HCT116 (cell line): ENCODE measurements at regions not wholly inside any gene's neighbourhood (a gene's known extent, or its start where the extent isn't known, plus 50 kb on each side); places are given as distances from the start of the nearest gene placed in this dataset.

Experiments
- ATAC-seq: fragments of 200-7000 bp; cut with Tn5 transposase; 2 replicates; pipeline ENCODE4 v1.9.1; 2020; ENCODE audit warnings: mild to moderate bottlenecking, moderate library complexity
- BruUV-seq: library from RNA; stranded (reverse); fragments of 400-500 nt; replicated peaks from 2 replicates; lab custom pipeline; 2021; lab: Mats Ljungman, UMichigan
- CTCF ChIA-PET: fragments of 300-600 bp; sonication (Branson Sonifier 250); formaldehyde crosslinking; loops from one replicate; lab custom pipeline; 2021; ENCODE audit warnings: antibody characterized with exemption; lab: Charles Lee
- POLR2A ChIA-PET: fragments of 300-600, 350-600 bp; sonication (Branson Sonifier 250); formaldehyde crosslinking; loops from one replicate; lab custom pipeline; 2021; ENCODE audit warnings: antibody characterized with exemption; lab: Charles Lee
- RAD21 ChIA-PET, 2 experiments: fragments of 300-600 bp; sonication (Branson Sonifier 250); formaldehyde crosslinking; loops; one replicate each; lab custom pipeline; 2023; ENCODE audit warnings: low total read pairs in 2 of 2; ENCODE audit not compliant: uncharacterized antibody in 2 of 2, unreplicated experiment in 2 of 2, low non-redundant PET in 1 of 2; lab: Charles Lee
- DNase-seq: peaks from one replicate; pipeline ENCODE4 v3.0.0-alpha.2; 2010; ENCODE audit warnings: low read depth, low spot score
- H2AFZ ChIP-seq: fragments of 200-600 bp; shearing (Covaris generic), sonication (generic); 2 replicates; pipeline ENCODE4 v1.6.1; 2017; ENCODE audit warnings: low read depth, mixed run types, mixed read lengths, antibody characterized with exemption, low read length; ENCODE audit not compliant: poor library complexity, severe bottlenecking
- H3K27ac ChIP-seq: 2 replicates; pipeline ENCODE4 v1.5.1; 2012; ENCODE audit warnings: low read depth, low read length
- H3K27me3 ChIP-seq: fragments of 200-600 bp; sonication (generic); 2 replicates; pipeline ENCODE4 v1.6.1; 2016; ENCODE audit warnings: mixed run types, low read length, mixed read lengths; ENCODE audit not compliant: insufficient read depth
- H3K36me3 ChIP-seq, 2 experiments: fragments of 200-500 bp in 1 of 2; fragments of 200-600 bp in 1 of 2; sonication (Bioruptor generic) in 1 of 2; sonication (generic) in 1 of 2; 2 replicates each; pipeline versions ENCODE4 v1.5.1 to v1.6.1; 2014 to 2016; ENCODE audit warnings: low read length in 2 of 2, inconsistent platforms in 1 of 2, mixed read lengths in 1 of 2, mixed run types in 1 of 2; ENCODE audit not compliant: insufficient read depth in 2 of 2, control insufficient read depth in 1 of 2
- H3K4me1 ChIP-seq, 2 experiments: fragments of 200-600 bp in 1 of 2; sonication (generic) in 1 of 2; 2 replicates each; pipeline versions ENCODE4 v1.5.1 to v1.6.1; 2012 to 2017; ENCODE audit warnings: low read length in 2 of 2, inconsistent platforms in 1 of 2, mild to moderate bottlenecking in 1 of 2, mixed read lengths in 1 of 2, mixed run types in 1 of 2, moderate library complexity in 1 of 2; ENCODE audit not compliant: insufficient read depth in 2 of 2, control insufficient read depth in 1 of 2
- H3K4me2 ChIP-seq: fragments of 200-600 bp; sonication (generic); 2 replicates; pipeline ENCODE4 v1.6.1; 2017; ENCODE audit warnings: mixed run types, low read length, mixed read lengths
- H3K4me3 ChIP-seq, 2 experiments: fragments of 200-600 bp in 1 of 2; sonication (generic) in 1 of 2; replicated peaks in 1 of 2; 2 replicates each; pipeline ENCODE4 v1.5.1; 2011 to 2016; ENCODE audit warnings: low read length in 2 of 2, control low read depth in 1 of 2, low read depth in 1 of 2, mild to moderate bottlenecking in 1 of 2, mixed read lengths in 1 of 2, mixed run types in 1 of 2
- H3K79me2 ChIP-seq: fragments of 200-600 bp; sonication (generic); 2 replicates; pipeline ENCODE4 v1.6.1; 2017; ENCODE audit warnings: mild to moderate bottlenecking, mixed run types, low read length, moderate library complexity, mixed read lengths; ENCODE audit not compliant: insufficient read depth
- H3K9ac ChIP-seq: fragments of 200-600 bp; sonication (generic); 2 replicates; pipeline ENCODE4 v1.6.1; 2016; ENCODE audit warnings: low read length, mixed read lengths
- H3K9me2 ChIP-seq: fragments of 200-600 bp; sonication (generic), shearing (Covaris generic); 2 replicates; pipeline ENCODE4 v1.6.1; 2017; ENCODE audit warnings: mixed run types, mild to moderate bottlenecking, moderate library complexity; ENCODE audit not compliant: insufficient read depth
- H3K9me3 ChIP-seq, 2 experiments: fragments of 200-500 bp in 1 of 2; fragments of 200-600 bp in 1 of 2; sonication (Bioruptor generic) in 1 of 2; sonication (generic) in 1 of 2; 2 replicates each; pipeline ENCODE4 v1.6.1; 2014 to 2017; ENCODE audit warnings: low read length in 2 of 2, mixed read lengths in 2 of 2, inconsistent platforms in 1 of 2, low read depth in 1 of 2, mild to moderate bottlenecking in 1 of 2, mixed run types in 1 of 2, moderate library complexity in 1 of 2; ENCODE audit not compliant: control insufficient read depth in 1 of 2, insufficient read depth in 1 of 2
- H4K20me1 ChIP-seq: fragments of 200-600 bp; sonication (generic), shearing (Covaris generic); 2 replicates; pipeline ENCODE4 v1.6.1; 2017; ENCODE audit warnings: mixed run types, mild to moderate bottlenecking, moderate library complexity; ENCODE audit not compliant: insufficient read depth
- CEBPB ChIP-seq: IDR thresholded peaks from 2 replicates; pipeline ENCODE4 v1.6.1; 2012; ENCODE audit warnings: low read depth
- CTCF ChIP-seq, 3 experiments: fragments of 200-600 bp in 1 of 3; sonication (generic) in 1 of 3; IDR thresholded peaks in 2 of 3; conservative IDR thresholded peaks in 1 of 3; 2 replicates each; pipeline ENCODE4 v1.5.1; 2012 to 2017; ENCODE audit warnings: low read depth in 2 of 3, low read length in 2 of 3, antibody characterized with exemption in 1 of 3, borderline replicate concordance in 1 of 3, control low read depth in 1 of 3, mild to moderate bottlenecking in 1 of 3, mixed read lengths in 1 of 3, mixed run types in 1 of 3, moderate library complexity in 1 of 3; ENCODE audit not compliant: insufficient read depth in 1 of 3
- EGR1 ChIP-seq: IDR thresholded peaks from 2 replicates; pipeline ENCODE4 v1.6.1; 2012; ENCODE audit warnings: low read depth
- ELF1 ChIP-seq: IDR thresholded peaks from 2 replicates; pipeline ENCODE4 v1.6.1; 2012; ENCODE audit warnings: low read depth, borderline replicate concordance
- EZH2 ChIP-seq: fragments of 200-600 bp; sonication (generic); IDR thresholded peaks from 2 replicates; pipeline ENCODE4 v1.6.1; 2017; ENCODE audit warnings: antibody characterized with exemption, mixed run types
- EZH2phosphoT487 ChIP-seq: fragments of 200-600 bp; IDR thresholded peaks from 2 replicates; pipeline ENCODE4 v1.6.1; 2018; ENCODE audit warnings: antibody characterized with exemption, borderline replicate concordance
- FOSL1 ChIP-seq: IDR thresholded peaks from 2 replicates; pipeline ENCODE4 v1.6.1; 2012; ENCODE audit warnings: low read depth
- MAX ChIP-seq: IDR thresholded peaks from 2 replicates; pipeline ENCODE4 v1.6.1; 2012
- POLR2AphosphoS5 ChIP-seq: IDR thresholded peaks from 2 replicates; pipeline ENCODE4 v1.6.1; 2011; ENCODE audit warnings: mild to moderate bottlenecking, low read depth, low read length, moderate library complexity
- RAD21 ChIP-seq: IDR thresholded peaks from 2 replicates; pipeline ENCODE4 v1.6.1; 2012; ENCODE audit warnings: low read depth, mild to moderate bottlenecking
- REST ChIP-seq: IDR thresholded peaks from 2 replicates; pipeline ENCODE4 v1.6.1; 2012; ENCODE audit warnings: low read depth
- SIN3A ChIP-seq: IDR thresholded peaks from 2 replicates; pipeline ENCODE4 v1.6.1; 2012; ENCODE audit warnings: low read depth
- SP1 ChIP-seq: IDR thresholded peaks from 2 replicates; pipeline ENCODE4 v1.6.1; 2012; ENCODE audit warnings: low read depth
- SRF ChIP-seq: IDR thresholded peaks from 2 replicates; pipeline ENCODE4 v1.6.1; 2012; ENCODE audit warnings: low read depth
- TCF7L2 ChIP-seq: IDR thresholded peaks from 2 replicates; pipeline ENCODE4 v1.7.0; 2011; ENCODE audit warnings: borderline replicate concordance, inconsistent platforms; ENCODE audit not compliant: insufficient read depth, insufficient read length; ENCODE audit errors: extremely low read depth
- ZFX ChIP-seq: fragments of 450-650 bp; IDR thresholded peaks from 2 replicates; pipeline ENCODE4 v1.6.1; 2017
- intact Hi-C: fragments of 100-400 bp; cut with micrococcal nuclease; formaldehyde crosslinking; loops from 2 replicates; pipeline ENCODE4 v1.10.0; 2022

- DNase-seq (no peak), ATAC-seq (no peak)
- Histone ChIP-seq H4K20me1 (no peaks in the 10 kb centered on the region), H3K9ac (no peak overlapping the region), H3K9me3 (no peaks in the 10 kb centered on the region), H2AFZ (no peak overlapping the region), H3K4me3 (no peak overlapping the region), H3K79me2 (no peaks in the 10 kb centered on the region), H3K9me2 (no peaks in the 10 kb centered on the region), H3K27ac (no peak overlapping the region), H3K36me3 (no peaks in the 10 kb centered on the region), H3K4me1 (no peaks in the 10 kb centered on the region), H3K27me3 (peaks cover 6% of the 10 kb centered on the region; the same call in 1 of the 2 replicates), H3K4me2 (no peak overlapping the region)
- ChIA-PET POLR2A (no interaction called here), RAD21 (no interaction called here), CTCF (no interaction called here)
- no TSS peak for BruUV-seq
- intact Hi-C loops: no loop called here
- TF ChIP-seq SRF (no peak), ZFX (no peak), CEBPB (no peak)
These were observed 142.9 kb upstream of the SFRP2 start for GRCh38 chr4:153931804-153932203.

GRCh38 chr4:153929675-153930074 lies 140.8 kb upstream of the SFRP2 start:
- ChIA-PET POLR2A (no interaction called here), CTCF (no interaction called here)
- H3K4me3 ChIP-seq: no peak overlapping the region
- no peak for DNase-seq
- no peaks in the 10 kb centered on the region for H3K79me2 ChIP-seq
- TF ChIP-seq CTCF (IDR thresholded peaks at IDR 0.05 in 2 of 3, conservative IDR thresholded peaks at IDR 0.05 in 1 of 3; ENCODE audit: borderline replicate concordance in 1 of 3, insufficient read depth in 1 of 3, low read depth in 2 of 3, low read length in 2 of 3): no peak
- no peak for TF ChIP-seq SRF
- TF ChIP-seq EGR1: no peak
- no peak for TF ChIP-seq POLR2AphosphoS5
- no peak for TF ChIP-seq EZH2phosphoT487
- TF ChIP-seq SIN3A: no peak
- no peak for TF ChIP-seq MAX
- no peak for TF ChIP-seq REST
- TF ChIP-seq RAD21: no peak
- no peak for TF ChIP-seq TCF7L2
- no peak for TF ChIP-seq SP1
- no peak for TF ChIP-seq ELF1
- TF ChIP-seq EZH2: no peak
- no peak for TF ChIP-seq FOSL1
- TF ChIP-seq, all 23 proteins: peak for 0
- no peaks in the 10 kb centered on the region for H3K4me1 ChIP-seq
- H3K27me3 ChIP-seq: peaks cover 6% of the 10 kb centered on the region; the same call in 1 of the 2 replicates
- no peak overlapping the region for H3K9ac ChIP-seq
- no peaks in the 10 kb centered on the region for H3K36me3 ChIP-seq
- no peak for ATAC-seq
- BruUV-seq: no TSS peak
- H3K4me2 ChIP-seq: no peak overlapping the region
- H3K27ac ChIP-seq: no peak overlapping the region
- intact Hi-C loops: no loop called here
- RAD21 ChIA-PET: no interaction called here
- H3K9me3 ChIP-seq: no peaks in the 10 kb centered on the region
- H3K9me2 ChIP-seq: no peaks in the 10 kb centered on the region
- no peaks in the 10 kb centered on the region for H4K20me1 ChIP-seq
- H2AFZ ChIP-seq: no peak overlapping the region
